OCI-LY1 (cell line): ENCODE measurements at regions not wholly inside any gene's neighbourhood (a gene's known extent, or its start where the extent isn't known, plus 50 kb on each side); places are given as distances from the start of the nearest gene placed in this dataset.

Experiments
- H2AFZ ChIP-seq: fragments of 200-600 bp; sonication (generic), shearing (Covaris generic); 2 replicates; pipeline ENCODE4 v1.6.0; 2014; ENCODE audit warnings: antibody characterized with exemption, mild to moderate bottlenecking, low read length
- H3F3A ChIP-seq: fragments of 200-600 bp; sonication (generic), shearing (Covaris generic); 2 replicates; pipeline ENCODE4 v1.6.0; 2014; ENCODE audit warnings: mild to moderate bottlenecking, antibody characterized with exemption, low read length, moderate library complexity; ENCODE audit not compliant: insufficient read depth
- H3K27ac ChIP-seq: fragments of 200-600 bp; sonication (generic); 2 replicates; pipeline ENCODE4 v1.5.1; 2014; ENCODE audit warnings: low read length, mixed run types, mild to moderate bottlenecking, low read depth; ENCODE audit not compliant: poor library complexity, severe bottlenecking
- H3K27me3 ChIP-seq: fragments of 200-600 bp; sonication (generic); 2 replicates; pipeline ENCODE4 v1.6.0; 2014; ENCODE audit warnings: antibody characterized with exemption, mild to moderate bottlenecking, low read length, moderate library complexity; ENCODE audit not compliant: insufficient read depth
- H3K36me3 ChIP-seq: fragments of 200-600 bp; sonication (generic); 2 replicates; pipeline ENCODE4 v1.6.1; 2014; ENCODE audit warnings: mild to moderate bottlenecking, antibody characterized with exemption, low read length, moderate library complexity, mixed read lengths; ENCODE audit not compliant: insufficient read depth
- H3K4me1 ChIP-seq: fragments of 200-600 bp; sonication (generic); 2 replicates; pipeline ENCODE4 v1.5.1; 2014; ENCODE audit warnings: mild to moderate bottlenecking, low read length, moderate library complexity; ENCODE audit not compliant: insufficient read depth, severe bottlenecking
- H3K4me2 ChIP-seq: fragments of 200-600 bp; sonication (generic), shearing (Covaris generic); 2 replicates; pipeline ENCODE4 v1.6.1; 2014; ENCODE audit warnings: low read length
- H3K4me3 ChIP-seq: fragments of 200-600 bp; sonication (generic); 2 replicates; pipeline ENCODE4 v1.5.1; 2014; ENCODE audit warnings: low read length, low read depth, mild to moderate bottlenecking, mixed read lengths; ENCODE audit not compliant: poor library complexity, severe bottlenecking
- H3K79me2 ChIP-seq: fragments of 200-600 bp; shearing (Covaris generic); 2 replicates; pipeline ENCODE4 v1.6.1; 2016; ENCODE audit warnings: mixed run types, low read length, mixed read lengths; ENCODE audit not compliant: insufficient read depth
- H3K9ac ChIP-seq: fragments of 200-600 bp; sonication (generic), shearing (Covaris generic); 2 replicates; pipeline ENCODE4 v1.6.1; 2014; ENCODE audit warnings: mild to moderate bottlenecking, low read length, mixed read lengths
- H3K9me2 ChIP-seq: fragments of 200-600 bp; sonication (generic), shearing (Covaris generic); 2 replicates; pipeline ENCODE4 v1.6.1; 2014; ENCODE audit warnings: low read depth, mild to moderate bottlenecking, low read length, mixed read lengths
- H3K9me3 ChIP-seq: fragments of 200-600 bp; shearing (Covaris generic); 2 replicates; pipeline ENCODE4 v1.6.1; 2014; ENCODE audit warnings: low read length, mixed read lengths
- H4K20me1 ChIP-seq: fragments of 200-600 bp; sonication (generic), shearing (Covaris generic); 2 replicates; pipeline ENCODE4 v1.6.0; 2016; ENCODE audit warnings: mild to moderate bottlenecking, low read length; ENCODE audit not compliant: insufficient read depth
- EZH2 ChIP-seq: fragments of 200-600 bp; sonication (generic), shearing (Covaris generic); IDR thresholded peaks from 2 replicates; pipeline ENCODE4 v1.8.0; 2017; ENCODE audit warnings: borderline replicate concordance, mixed run types, mild to moderate bottlenecking, antibody characterized with exemption, low read length, moderate library complexity, mixed read lengths
- TF ChIP-seq, protein P1 (sequence below): fragments of 200-600 bp; sonication (generic), shearing (Covaris generic); IDR thresholded peaks from 2 replicates; pipeline ENCODE4 v1.5.1; 2017; ENCODE audit warnings: mild to moderate bottlenecking, antibody characterized with exemption, low read length, moderate library complexity, mixed read lengths

DNA sequence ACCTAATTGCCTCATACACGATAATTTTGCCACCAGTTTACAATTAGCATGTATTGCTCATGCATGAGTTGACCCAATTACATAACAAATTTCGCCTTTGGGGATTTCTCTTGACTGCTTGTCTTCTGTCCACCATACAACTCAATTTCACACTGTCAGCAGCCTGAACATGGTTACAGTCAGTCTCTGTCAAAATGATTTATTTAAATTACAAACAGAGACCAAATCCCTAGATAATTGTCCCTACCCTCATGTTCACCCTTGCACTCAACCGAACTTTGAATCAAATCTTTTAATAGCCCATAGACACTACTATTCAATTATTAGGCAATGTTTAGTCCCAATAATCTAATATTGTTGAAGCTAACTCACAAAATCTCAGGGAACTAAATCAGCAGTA lies 59.7 kb upstream of the NEBL start:
- Histone ChIP-seq H3K79me2 (no peaks in the 10 kb centered on the region), H3K9me2 (no peaks in the 10 kb centered on the region), H3K36me3 (no peaks in the 10 kb centered on the region), H3K4me3 (no peak overlapping the region), H3K4me1 (no peaks in the 10 kb centered on the region), H3K27ac (no peak overlapping the region), H4K20me1 (no peaks in the 10 kb centered on the region; the same call in 1 of the 2 replicates), H3K9me3 (no peaks in the 10 kb centered on the region), H3K4me2 (no peak overlapping the region), H3K27me3 (no peaks in the 10 kb centered on the region), H3F3A (no peaks in the 10 kb centered on the region), H3K9ac (no peak overlapping the region), H2AFZ (no peak overlapping the region)
- no peak for TF ChIP-seq EZH2
- TF ChIP-seq, protein P1, sequence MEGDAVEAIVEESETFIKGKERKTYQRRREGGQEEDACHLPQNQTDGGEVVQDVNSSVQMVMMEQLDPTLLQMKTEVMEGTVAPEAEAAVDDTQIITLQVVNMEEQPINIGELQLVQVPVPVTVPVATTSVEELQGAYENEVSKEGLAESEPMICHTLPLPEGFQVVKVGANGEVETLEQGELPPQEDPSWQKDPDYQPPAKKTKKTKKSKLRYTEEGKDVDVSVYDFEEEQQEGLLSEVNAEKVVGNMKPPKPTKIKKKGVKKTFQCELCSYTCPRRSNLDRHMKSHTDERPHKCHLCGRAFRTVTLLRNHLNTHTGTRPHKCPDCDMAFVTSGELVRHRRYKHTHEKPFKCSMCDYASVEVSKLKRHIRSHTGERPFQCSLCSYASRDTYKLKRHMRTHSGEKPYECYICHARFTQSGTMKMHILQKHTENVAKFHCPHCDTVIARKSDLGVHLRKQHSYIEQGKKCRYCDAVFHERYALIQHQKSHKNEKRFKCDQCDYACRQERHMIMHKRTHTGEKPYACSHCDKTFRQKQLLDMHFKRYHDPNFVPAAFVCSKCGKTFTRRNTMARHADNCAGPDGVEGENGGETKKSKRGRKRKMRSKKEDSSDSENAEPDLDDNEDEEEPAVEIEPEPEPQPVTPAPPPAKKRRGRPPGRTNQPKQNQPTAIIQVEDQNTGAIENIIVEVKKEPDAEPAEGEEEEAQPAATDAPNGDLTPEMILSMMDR = no peak

DNA sequence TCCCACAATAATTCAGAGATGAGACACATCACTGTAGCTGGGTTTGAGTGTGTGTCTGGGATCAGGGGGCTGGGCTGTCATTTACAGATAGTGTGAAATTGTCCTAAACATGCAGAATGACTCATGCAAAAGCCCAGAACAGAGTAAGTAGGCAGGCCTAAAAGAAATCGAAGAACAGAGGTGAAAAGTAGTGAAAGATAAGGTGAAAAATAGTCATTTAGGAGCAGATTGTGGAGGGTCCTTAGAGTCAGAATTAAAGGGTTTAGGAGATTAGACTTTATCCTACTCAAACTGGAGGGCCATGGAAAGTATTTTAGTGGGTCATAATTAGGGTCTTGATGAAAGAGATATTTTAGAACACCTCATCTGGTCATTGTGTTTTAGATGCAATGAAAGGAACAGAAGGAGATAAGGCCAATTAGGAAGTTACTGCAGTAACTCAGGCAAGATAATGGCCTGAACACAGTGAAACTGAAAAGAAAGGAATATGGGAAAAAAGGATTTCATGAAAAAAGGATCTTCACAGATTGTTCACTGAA lies 58.3 kb upstream of the NEBL start:
- Histone ChIP-seq H3K36me3 (no peaks in the 10 kb centered on the region), H3F3A (no peaks in the 10 kb centered on the region), H3K9me2 (no peaks in the 10 kb centered on the region), H3K4me1 (no peaks in the 10 kb centered on the region), H3K9ac (no peak overlapping the region), H3K9me3 (no peaks in the 10 kb centered on the region), H4K20me1 (no peaks in the 10 kb centered on the region; the same call in 1 of the 2 replicates), H3K27ac (no peak overlapping the region), H3K79me2 (no peaks in the 10 kb centered on the region), H2AFZ (no peak overlapping the region), H3K4me2 (no peak overlapping the region), H3K27me3 (no peaks in the 10 kb centered on the region), H3K4me3 (no peak overlapping the region)
- TF ChIP-seq, protein P1 = no peak
- TF ChIP-seq EZH2 = no peak

DNA sequence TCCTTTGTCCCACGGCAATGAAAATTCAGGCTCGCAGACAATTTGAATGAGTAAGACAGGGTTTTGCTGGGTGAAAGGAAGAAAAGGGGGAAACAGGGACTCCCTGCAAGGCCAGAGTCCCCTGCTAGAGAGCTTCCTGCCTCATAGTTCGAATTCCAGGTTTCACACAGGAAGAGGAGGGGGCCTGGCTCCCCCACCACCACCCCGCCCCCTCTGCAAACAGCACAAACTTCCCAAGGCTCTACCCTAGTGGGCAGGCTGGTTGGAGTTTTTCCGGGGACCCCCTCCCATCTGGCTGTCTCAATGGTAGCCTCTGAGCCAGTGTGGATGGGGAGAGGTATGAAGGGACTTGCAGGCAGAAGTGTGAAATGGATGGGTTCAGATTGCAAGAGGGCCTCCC lies 57.4 kb upstream of the NEBL start:
- no peak for TF ChIP-seq EZH2
- TF ChIP-seq, protein P1 = no peak
- Histone ChIP-seq H3K4me1 (no peaks in the 10 kb centered on the region), H3K9ac (no peak overlapping the region), H3F3A (no peaks in the 10 kb centered on the region), H3K9me3 (no peaks in the 10 kb centered on the region), H3K79me2 (no peaks in the 10 kb centered on the region), H3K27ac (no peak overlapping the region), H3K4me3 (no peak overlapping the region), H4K20me1 (no peaks in the 10 kb centered on the region; the same call in 1 of the 2 replicates), H3K9me2 (no peaks in the 10 kb centered on the region), H2AFZ (no peak overlapping the region), H3K36me3 (no peaks in the 10 kb centered on the region), H3K27me3 (no peaks in the 10 kb centered on the region), H3K4me2 (no peak overlapping the region)
